ENCODE measurements at regions not wholly inside any gene's neighbourhood (a gene's known extent, or its start where the extent isn't known, plus 50 kb on each side); places are given as distances from the start of the nearest gene placed in this dataset.

- intact Hi-C loops (cut with DNase I, micrococcal nuclease) = no loop called here
- Histone ChIP-seq H3K36me3 (ENCODE audit: low read depth) (no peaks in the 10 kb centered on the region), H3K4me3 (no peak overlapping the region), H3K9me3 (no peaks in the 10 kb centered on the region), H3K4me1 (ENCODE audit: low read depth) (no peaks in the 10 kb centered on the region)
- no peak for ATAC-seq
- DNase-seq = no peak
- no peak for TF ChIP-seq CTCF (IDR thresholded peaks at IDR 0.05)
Observed at GRCh38 chr3:102810937-102811336, 376.1 kb downstream of the ZPLD1 start.

DNA sequence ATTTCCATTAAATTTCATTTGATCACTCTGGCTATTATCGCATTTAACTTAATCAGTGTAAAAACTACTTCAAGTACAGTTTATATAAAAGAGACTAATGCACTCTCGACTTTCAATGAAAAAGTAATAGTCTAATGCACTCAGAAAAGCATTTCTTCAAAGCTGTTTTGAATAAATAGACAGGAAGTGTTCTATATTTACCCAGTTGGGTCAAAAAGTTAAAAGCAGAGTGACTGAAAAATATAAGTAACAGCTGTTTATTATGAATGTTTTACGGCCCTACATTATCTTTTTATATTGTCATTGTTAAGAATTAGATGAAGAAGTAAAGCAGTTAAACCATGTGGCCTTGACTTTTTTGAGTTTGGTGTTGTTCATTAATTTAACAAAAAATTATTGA is 391.8 kb downstream of the ZPLD1 start:
- H3K36me3 ChIP-seq (ENCODE audit: low read depth) = no peaks in the 10 kb centered on the region
- TF ChIP-seq CTCF (IDR thresholded peaks at IDR 0.05) = no peak
- ATAC-seq (no peak), DNase-seq (no peak)
- no peaks in the 10 kb centered on the region for H3K9me3 ChIP-seq
- H3K4me3 ChIP-seq = no peak overlapping the region
- intact Hi-C loops (cut with DNase I, micrococcal nuclease) = no loop called here
- no peaks in the 10 kb centered on the region for H3K4me1 ChIP-seq (ENCODE audit: low read depth)

GRCh38 chr3:102827386-102827785 is 392.6 kb downstream of the ZPLD1 start:
- no peaks in the 10 kb centered on the region for H3K9me3 ChIP-seq
- H3K4me1 ChIP-seq (ENCODE audit: low read depth) = no peaks in the 10 kb centered on the region
- DNase-seq (no peak), ATAC-seq (no peak)
- no peaks in the 10 kb centered on the region for H3K36me3 ChIP-seq (ENCODE audit: low read depth)
- no peak overlapping the region for H3K4me3 ChIP-seq
- intact Hi-C loops (cut with DNase I, micrococcal nuclease) = no loop called here
- TF ChIP-seq CTCF (IDR thresholded peaks at IDR 0.05) = no peak

GRCh38 chr3:102830415-102830814 is 395.6 kb downstream of the ZPLD1 start:
- H3K4me3 ChIP-seq = no peak overlapping the region
- ATAC-seq = no peak
- no peaks in the 10 kb centered on the region for H3K9me3 ChIP-seq
- no peaks in the 10 kb centered on the region for H3K4me1 ChIP-seq (ENCODE audit: low read depth)
- no peaks in the 10 kb centered on the region for H3K36me3 ChIP-seq (ENCODE audit: low read depth)
- intact Hi-C loops (cut with DNase I, micrococcal nuclease) = no loop called here
- peak in 1 of 3 donors; percentile 38 for DNase-seq
- TF ChIP-seq CTCF (IDR thresholded peaks at IDR 0.05) = no peak

DNA sequence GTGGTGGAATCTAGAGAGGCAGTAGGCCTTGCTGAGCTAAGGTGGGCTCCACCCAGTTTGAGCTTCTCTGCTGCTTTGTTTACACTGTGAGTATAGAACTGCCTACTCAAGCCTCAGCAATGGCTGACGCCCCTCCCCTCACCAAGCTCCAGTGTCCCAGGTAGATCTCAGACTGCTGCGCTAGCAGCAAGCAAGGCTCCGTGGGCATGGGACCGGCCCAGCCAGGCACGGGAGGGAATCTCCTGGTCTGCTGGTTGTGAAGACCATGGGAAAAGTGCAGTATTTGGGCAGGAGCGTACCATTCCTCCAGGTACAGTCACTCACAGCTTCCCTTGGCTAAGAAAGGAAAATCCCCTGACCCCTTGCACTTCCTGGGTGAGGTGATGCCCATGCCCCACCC is 407.1 kb downstream of the ZPLD1 start:
- DNase-seq (no peak), ATAC-seq (no peak)
- Histone ChIP-seq H3K36me3 (ENCODE audit: low read depth) (no peaks in the 10 kb centered on the region), H3K4me3 (no peak overlapping the region), H3K9me3 (no peaks in the 10 kb centered on the region), H3K4me1 (ENCODE audit: low read depth) (no peaks in the 10 kb centered on the region)
- intact Hi-C loops (cut with DNase I, micrococcal nuclease) = no loop called here
- TF ChIP-seq CTCF (IDR thresholded peaks at IDR 0.05) = no peak

- Histone ChIP-seq H3K4me1 (ENCODE audit: low read depth) (no peaks in the 10 kb centered on the region), H3K4me3 (no peak overlapping the region), H3K36me3 (ENCODE audit: low read depth) (no peaks in the 10 kb centered on the region), H3K9me3 (no peaks in the 10 kb centered on the region)
- ATAC-seq (no peak), DNase-seq (no peak)
- intact Hi-C loops (cut with DNase I, micrococcal nuclease) = no loop called here
- no peak for TF ChIP-seq CTCF (IDR thresholded peaks at IDR 0.05)
Observed at GRCh38 chr3:102866845-102867244, 432.0 kb downstream of the ZPLD1 start.
